Activated CD4-positive, CD25-positive, alpha-beta regulatory T cell treated with anti-CD3 and anti-CD28 coated beads, Interleukin-2, amount 50 U/mL, for 72 hours (primary cell): ENCODE measurements at regions not wholly inside any gene's neighbourhood (a gene's known extent, or its start where the extent isn't known, plus 50 kb on each side); places are given as distances from the start of the nearest gene placed in this dataset.

Experiments used
- DNase-seq: peaks from one replicate; pipeline ENCODE4 v3.0.0; 2021

- no peak for DNase-seq
Observed at GRCh38 chrX:16451334-16451733, 198.6 kb upstream of the S100G start.

DNA sequence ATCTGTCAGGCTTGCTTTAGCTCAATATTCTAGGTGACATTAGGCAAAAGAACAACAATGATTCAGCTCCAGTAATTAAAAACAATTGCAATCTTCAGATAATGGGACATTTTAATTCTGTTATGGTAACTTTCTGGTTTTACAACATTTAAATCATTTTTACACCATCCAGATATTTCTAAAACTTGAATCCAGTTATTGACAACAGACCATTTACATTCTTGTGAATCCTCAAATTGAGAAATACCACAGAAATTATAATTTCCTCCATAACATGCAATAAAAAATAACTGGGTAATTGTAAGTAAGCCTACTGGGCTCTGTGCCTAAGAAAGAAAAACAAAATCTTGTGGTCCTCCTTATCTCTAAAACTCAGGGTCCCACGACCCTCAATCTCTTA lies 195.0 kb upstream of the S100G start:
- no peak for DNase-seq

GRCh38 chrX:16457239-16457638 lies 192.7 kb upstream of the S100G start:
- no peak for DNase-seq

DNA sequence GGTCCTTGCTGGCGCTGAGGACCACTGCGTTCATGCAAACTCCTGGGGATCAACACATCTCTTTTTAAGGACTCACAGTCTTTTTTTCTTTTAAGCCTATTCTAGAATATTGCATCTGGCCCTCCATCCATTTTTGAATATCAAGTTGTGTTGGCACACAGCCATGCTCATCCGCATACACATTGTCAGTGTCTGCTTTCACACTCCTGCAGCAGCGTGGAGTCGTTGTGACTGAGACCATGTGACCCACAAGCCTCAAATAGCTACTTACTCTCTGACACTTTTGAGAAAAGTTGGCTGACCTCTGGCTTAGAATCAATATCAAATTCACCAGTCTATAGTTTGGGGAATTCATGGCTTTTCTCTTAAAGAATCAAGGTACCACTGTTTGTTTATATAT lies 191.8 kb upstream of the S100G start:
- no peak for DNase-seq

DNA sequence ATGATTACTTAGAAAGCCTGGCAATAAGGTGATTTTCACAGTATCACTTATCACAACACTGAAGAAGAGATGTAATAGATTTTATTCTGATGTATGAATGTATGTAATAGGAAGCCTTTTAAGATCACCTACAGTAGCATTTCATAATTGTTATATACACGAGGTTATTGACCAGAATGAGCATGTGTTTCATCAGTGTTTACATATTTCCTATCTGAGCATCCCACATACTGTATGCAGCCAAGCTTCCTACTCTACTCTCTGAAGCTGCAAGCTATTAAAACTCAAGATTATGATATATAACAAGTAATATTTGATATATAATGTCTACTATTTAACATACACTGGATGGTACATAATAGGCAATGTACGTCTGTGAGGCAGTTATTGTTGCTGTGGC lies 190.9 kb upstream of the S100G start:
- no peak for DNase-seq

- DNase-seq, result no peak
Observed at GRCh38 chrX:16461968-16462367, 188.0 kb upstream of the S100G start.

DNA sequence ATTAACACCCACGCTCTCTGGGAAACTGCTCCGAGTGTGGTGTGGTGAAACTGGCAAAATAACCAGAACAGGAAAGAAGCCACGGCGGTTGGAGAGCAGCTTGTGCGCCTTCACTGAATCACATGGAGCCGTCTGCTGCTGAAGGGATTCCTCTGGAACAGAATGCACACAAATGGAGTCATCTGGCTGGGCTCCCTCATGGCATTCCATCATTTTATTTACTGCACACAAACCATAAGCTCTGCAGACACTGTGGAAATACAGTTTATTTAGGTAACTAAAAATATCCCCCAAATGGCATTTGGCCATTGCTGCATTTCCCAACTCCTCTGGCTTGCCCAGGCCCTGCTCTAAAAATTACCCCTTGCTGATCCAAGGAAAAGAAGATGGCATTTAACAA lies 187.0 kb upstream of the S100G start:
- DNase-seq, result no peak

DNA sequence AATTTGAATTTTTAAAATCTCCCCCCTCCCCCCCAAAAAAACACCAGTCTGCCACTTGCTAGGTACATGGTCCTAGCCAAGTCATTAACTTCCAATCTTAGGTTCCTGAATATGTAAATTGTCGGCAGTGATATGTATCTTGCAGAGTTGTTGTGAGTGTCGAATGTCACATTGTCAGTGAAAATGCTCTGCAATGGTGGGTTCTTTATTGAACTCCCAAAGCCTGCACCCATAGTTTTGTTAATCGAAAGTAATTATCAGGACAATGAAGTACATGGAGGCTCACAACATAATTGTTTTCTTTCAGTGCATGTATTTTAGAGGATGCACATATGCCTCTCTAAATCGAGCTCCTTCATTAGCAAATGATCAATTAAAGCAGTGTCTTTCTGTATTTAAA lies 185.6 kb upstream of the S100G start:
- DNase-seq, result no peak

DNA sequence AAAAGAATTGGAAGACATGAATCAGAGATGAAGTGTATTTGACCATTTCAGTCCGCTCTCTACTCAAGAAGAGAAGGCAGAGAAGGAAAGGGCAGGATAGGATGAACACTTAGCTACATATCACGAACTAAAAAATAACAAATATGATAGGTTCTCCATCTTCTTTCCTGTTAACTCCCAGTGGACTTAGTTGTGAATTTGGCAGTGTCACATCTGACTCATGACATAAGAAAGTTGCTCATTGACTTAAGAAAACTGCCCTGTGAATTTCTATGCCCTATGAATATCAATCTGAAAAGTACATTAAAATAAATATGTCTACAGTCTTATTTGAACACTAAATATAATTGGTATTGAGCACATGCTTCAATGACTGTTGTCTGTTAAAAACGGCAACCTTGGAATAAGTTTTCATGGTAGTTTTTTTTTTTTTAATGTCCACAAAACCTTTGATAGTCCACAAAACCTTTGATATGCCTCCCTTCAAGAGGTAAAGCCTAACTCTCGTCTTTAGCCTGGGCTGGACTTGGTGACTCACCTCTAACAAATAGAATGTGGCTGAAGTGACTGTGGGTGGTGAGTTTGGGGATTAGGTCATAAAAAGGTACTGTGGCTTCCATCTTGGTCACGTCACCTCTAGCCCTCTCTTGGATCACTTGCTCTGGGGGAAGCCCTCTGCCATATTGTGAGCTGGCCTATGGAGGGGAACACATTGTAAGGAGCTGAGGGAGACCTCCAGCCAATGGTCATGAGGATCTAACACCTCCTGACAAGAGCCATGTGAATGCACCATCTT lies 184.7 kb upstream of the S100G start:
- no peak for DNase-seq

DNA sequence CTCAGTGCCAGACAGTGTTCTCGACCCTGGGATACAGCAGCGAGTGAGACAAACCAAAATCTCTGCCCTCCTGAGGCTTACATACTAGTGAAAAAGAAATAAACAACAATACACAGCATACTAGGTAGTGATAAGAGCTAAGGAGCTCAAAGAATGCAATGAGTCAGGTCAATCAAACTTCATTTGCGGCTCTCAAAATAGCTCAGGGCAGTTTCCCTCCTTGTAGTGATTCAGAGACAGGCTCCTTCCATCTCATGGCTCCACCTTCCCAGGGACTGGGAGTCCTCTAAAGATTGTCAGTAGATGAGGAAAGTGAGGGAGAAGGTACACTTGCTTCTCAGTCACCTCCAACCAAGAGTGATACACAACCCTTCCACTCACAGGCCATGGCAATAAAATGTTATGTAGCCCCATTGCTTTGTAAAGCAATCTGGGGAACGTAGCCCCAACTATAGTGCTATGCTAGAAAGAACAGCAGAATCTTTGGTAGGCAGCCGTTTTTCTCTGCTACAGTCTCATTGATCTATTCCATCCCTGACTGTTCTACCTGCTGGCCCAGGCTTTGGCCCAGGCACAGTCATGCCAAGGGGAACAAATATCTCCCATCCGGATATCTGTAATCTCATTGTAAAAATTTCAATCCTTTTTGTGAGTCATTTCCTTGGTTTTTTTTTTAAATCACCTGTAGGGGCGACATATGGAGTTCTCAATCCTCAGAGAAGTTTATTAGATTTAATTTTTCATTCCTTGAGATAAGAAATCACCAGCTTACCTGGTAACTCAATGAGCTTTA lies 183.1 kb upstream of the S100G start:
- no peak for DNase-seq

GRCh38 chrX:16469870-16470269 lies 180.1 kb upstream of the S100G start:
- no peak for DNase-seq

GRCh38 chrX:16472345-16472744 lies 177.6 kb upstream of the S100G start:
- DNase-seq, result no peak

GRCh38 chrX:16474511-16474910 lies 175.4 kb upstream of the S100G start:
- no peak for DNase-seq

DNA sequence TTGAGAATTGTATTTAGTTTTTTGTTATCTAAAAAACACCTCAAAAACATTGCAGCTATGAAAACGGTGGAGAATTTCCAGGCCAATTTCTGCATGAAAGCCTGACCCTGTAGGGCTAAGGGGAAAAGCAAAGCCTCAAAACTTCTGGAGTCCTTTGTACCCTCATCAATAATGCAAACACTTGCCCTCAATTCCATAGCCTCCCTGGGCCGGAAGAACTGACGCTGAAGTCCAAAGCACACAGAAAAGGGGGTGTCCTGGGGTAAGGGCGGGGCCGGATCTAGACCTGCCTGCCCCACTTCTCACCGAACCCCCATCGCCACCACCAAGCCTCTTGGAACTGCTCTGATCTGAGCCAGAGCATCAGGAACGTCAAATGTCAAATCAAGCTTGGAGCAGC lies 173.9 kb upstream of the S100G start:
- no peak for DNase-seq

- DNase-seq, result no peak
Observed at GRCh38 chrX:16476692-16477091, 173.3 kb upstream of the S100G start.

GRCh38 chrX:16479206-16479869 lies 170.6 kb upstream of the S100G start:
- DNase-seq, result no peak

- DNase-seq, result no peak
Observed at GRCh38 chrX:16480049-16480448, 169.9 kb upstream of the S100G start.

DNA sequence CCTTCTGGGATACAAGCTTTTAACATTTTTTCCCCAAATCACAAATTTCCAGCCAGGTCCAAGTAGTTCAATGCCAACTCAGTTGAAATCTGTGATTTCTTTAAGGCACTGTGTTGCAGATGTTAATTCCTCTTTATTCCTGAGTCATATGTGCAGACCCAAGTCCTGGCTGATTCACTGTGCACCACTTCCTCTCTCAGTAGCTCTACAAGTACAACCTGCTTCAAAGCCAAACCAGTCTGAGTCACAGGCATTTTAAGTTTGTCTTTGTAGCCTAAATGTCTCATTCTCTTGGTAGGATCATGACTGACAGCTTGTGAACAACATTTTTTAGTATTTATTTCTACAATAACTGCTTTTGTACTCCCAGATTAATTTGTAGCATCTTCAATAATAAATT lies 165.6 kb upstream of the S100G start:
- no peak for DNase-seq

DNA sequence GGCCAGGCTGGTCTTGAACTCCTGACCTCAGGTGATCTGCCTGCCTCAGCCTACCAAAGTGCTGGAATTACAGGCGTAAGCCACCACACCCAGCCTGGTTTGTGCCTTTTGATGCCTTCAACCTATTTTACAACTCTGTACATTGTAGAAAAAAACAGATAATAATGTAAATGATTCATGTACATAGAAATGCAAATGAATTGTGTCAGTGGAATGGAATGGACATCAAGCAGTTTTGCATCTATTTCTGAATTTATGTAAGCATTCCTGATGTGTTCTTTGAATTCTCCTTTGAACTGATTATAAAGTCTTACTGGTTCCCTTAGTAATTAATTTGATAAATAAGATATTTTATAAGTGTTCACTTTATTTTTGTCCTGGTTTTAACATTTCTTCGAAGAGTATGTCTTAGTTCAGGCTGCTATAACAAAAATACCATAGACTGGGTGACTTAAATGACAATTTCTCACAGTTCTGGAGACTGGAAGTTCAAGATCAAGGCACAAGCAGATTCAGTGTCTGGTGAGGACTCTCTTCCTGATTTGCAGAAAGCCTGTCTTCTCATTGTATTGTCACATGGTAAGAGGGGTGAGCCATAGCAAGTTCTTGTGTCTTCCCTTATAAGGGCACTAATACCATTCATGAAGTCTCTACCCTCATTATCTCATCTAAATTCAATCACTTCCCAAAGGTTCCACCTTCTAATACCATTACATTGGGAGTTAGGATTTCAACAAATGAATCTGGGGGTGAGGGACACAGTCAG lies 162.2 kb upstream of the S100G start:
- DNase-seq, result no peak

DNA sequence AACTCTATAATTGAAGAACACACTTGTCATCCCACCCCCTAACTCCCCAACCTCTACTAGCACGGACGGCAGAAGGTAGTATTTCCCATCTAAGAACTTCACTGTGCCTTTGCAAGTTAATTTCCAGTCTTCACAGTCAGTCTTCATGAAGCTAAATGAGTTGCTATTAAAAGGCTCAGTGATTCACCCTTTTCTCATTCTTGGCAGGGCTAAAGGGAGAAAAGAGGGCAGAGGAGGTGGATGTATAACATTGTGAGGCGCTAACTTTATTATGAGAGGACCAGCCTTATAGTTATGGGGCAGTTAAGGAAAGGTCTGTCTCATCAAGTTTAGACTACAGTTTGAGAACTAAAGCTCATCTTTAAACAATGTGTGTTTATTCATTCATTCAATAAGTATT lies 161.0 kb upstream of the S100G start:
- no peak for DNase-seq

DNA sequence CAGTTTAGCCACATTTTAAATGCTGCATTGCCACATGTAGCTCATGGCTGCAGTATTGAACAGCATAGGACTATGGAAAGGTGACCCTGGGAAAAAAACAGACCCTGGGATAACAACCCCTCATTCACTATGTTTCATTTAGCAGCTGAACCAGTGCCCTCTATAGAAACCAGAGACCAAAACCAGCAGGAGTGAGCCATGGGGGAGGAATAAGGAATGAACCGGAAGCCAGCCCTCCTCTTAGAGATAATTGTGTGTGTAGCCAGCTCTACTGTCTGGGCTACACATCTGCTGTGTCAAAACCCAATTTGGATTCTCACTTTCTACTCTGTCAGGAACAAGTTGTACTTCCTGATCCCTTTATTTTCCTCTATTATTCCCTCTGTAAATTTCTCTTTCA lies 158.5 kb upstream of the S100G start:
- DNase-seq, result no peak

GRCh38 chrX:16496175-16496574 lies 153.8 kb upstream of the S100G start:
- DNase-seq, result no peak
